K562 (cell line): ENCODE measurements at regions not wholly inside any gene's neighbourhood (a gene's known extent, or its start where the extent isn't known, plus 50 kb on each side); places are given as distances from the start of the nearest gene placed in this dataset.
A peak's percentile ranks its signal among the peaks of the same experiment; 100 is the strongest.

Experiments
- ATAC-seq: fragments of 200-7000 bp; cut with Tn5 transposase; 3 replicates; pipeline ENCODE4 v1.9.1; 2020; ENCODE audit warnings: moderate library complexity
- BruUV-seq: library from RNA; stranded (reverse); fragments of 400-500 nt; replicated peaks from 2 replicates; lab custom pipeline; 2021; lab: Mats Ljungman, UMichigan
- CTCF ChIA-PET: fragments of 300-600 bp; formaldehyde crosslinking; extraction: SDS; loops from one replicate; lab custom pipeline; 2021; ENCODE audit warnings: low intra/inter-chr PET ratio; lab: Yijun Ruan, JAX
- POLR2A ChIA-PET: fragments of 300-600, 350-650 bp; sonication (Branson Sonifier 250); formaldehyde crosslinking; extraction: SDS; loops from one replicate; lab custom pipeline; 2021; ENCODE audit warnings: antibody characterized with exemption, inconsistent platforms; lab: Yijun Ruan, JAX
- DNase-seq, 4 experiments: peaks; one replicate each; pipeline versions ENCODE4 v3.0.0 to v3.0.0-alpha.2; 2011 to 2018; ENCODE audit warnings: low spot score in 3 of 4, mixed read lengths in 3 of 4; ENCODE audit errors: extremely low read depth in 1 of 4
- FAIRE-seq: peaks from 2 replicates; lab custom pipeline; 2011; peaks lifted over from hg19 to GRCh38; lab: Jason Lieb, UNC
- H2AFZ ChIP-seq: 2 replicates; pipeline ENCODE4 v1.6.0; 2011; ENCODE audit warnings: low read depth, low read length, control low read depth, inconsistent platforms
- H3K27ac ChIP-seq: fragments of 200-600 bp; 3 replicates; pipeline ENCODE4 v1.8.0; 2011; ENCODE audit warnings: low read depth, mild to moderate bottlenecking, control low read depth, inconsistent platforms, low read length, moderate library complexity, mixed read lengths; ENCODE audit errors: extremely low read depth
- H3K27me3 ChIP-seq, 2 experiments: fragments of 300-600 bp in 1 of 2; 2 replicates in 1 of 2; 3 replicates in 1 of 2; pipeline versions ENCODE4 v1.6.0 to v1.8.0; 2011; ENCODE audit warnings: inconsistent platforms in 2 of 2, low read length in 2 of 2, mild to moderate bottlenecking in 1 of 2, mixed read lengths in 1 of 2, moderate library complexity in 1 of 2; ENCODE audit not compliant: control insufficient read depth in 2 of 2, insufficient read depth in 2 of 2
- H3K36me3 ChIP-seq: fragments of 300-600 bp; 3 replicates; pipeline ENCODE4 v1.8.0; 2011; ENCODE audit warnings: mild to moderate bottlenecking, low read length, inconsistent platforms; ENCODE audit not compliant: control insufficient read depth, insufficient read depth
- H3K4me1 ChIP-seq, 2 experiments: fragments of 200-600 bp in 1 of 2; replicated peaks in 1 of 2; 2 replicates in 1 of 2; 3 replicates in 1 of 2; pipeline versions ENCODE4 v1.5.1 to v1.8.0; 2011; ENCODE audit warnings: inconsistent platforms in 2 of 2, low read length in 2 of 2, mild to moderate bottlenecking in 1 of 2, mixed read lengths in 1 of 2, moderate library complexity in 1 of 2; ENCODE audit not compliant: control insufficient read depth in 2 of 2, insufficient read depth in 2 of 2
- H3K4me2 ChIP-seq: 2 replicates; pipeline ENCODE4 v1.6.1; 2011; ENCODE audit warnings: low read length, control low read depth, inconsistent platforms, mixed read lengths; ENCODE audit not compliant: insufficient read depth
- H3K4me3 ChIP-seq: fragments of 200-600 bp; sonication (generic), shearing (Covaris generic); 2 replicates; pipeline ENCODE4 v1.5.1; 2016; ENCODE audit warnings: control low read depth, inconsistent platforms
- H3K79me2 ChIP-seq: fragments of 200-600 bp; 3 replicates; pipeline ENCODE4 v1.8.0; 2011; ENCODE audit warnings: low read length, inconsistent platforms; ENCODE audit not compliant: control insufficient read depth, insufficient read depth
- H3K9ac ChIP-seq, 2 experiments: 2 replicates each; pipeline versions ENCODE4 v1.6.0 to v1.6.1; 2011; ENCODE audit warnings: low read depth in 2 of 2, low read length in 2 of 2, control low read depth in 1 of 2, inconsistent platforms in 1 of 2, mild to moderate bottlenecking in 1 of 2, mixed read lengths in 1 of 2; ENCODE audit not compliant: insufficient read depth in 1 of 2
- H3K9me1 ChIP-seq: one replicate; pipeline ENCODE4 v1.6.0; 2011; ENCODE audit warnings: inconsistent platforms, mild to moderate bottlenecking, low read length, moderate library complexity; ENCODE audit not compliant: control insufficient read depth, insufficient read depth
- H3K9me3 ChIP-seq: replicated peaks from 2 replicates; pipeline ENCODE4 v1.5.1; 2011; ENCODE audit warnings: low read depth, low read length, inconsistent platforms; ENCODE audit not compliant: control insufficient read depth, insufficient read depth
- H4K20me1 ChIP-seq: replicated peaks from 2 replicates; pipeline ENCODE4 v1.6.1; 2011; ENCODE audit warnings: low read length, inconsistent platforms, mixed read lengths; ENCODE audit not compliant: control insufficient read depth, insufficient read depth
- CCAR2 ChIP-seq: fragments of 200-400 bp; formaldehyde crosslinking; IDR thresholded peaks from 2 replicates; pipeline ENCODE4 v1.6.1; 2017; ENCODE audit warnings: mild to moderate bottlenecking, low read depth, low read length
- ETS2 ChIP-seq: IDR thresholded peaks from 2 replicates; pipeline ENCODE4 v1.6.1; 2016; ENCODE audit warnings: borderline replicate concordance, missing genetic modification characterization, mild to moderate bottlenecking, moderate library complexity, missing compliant biosample characterization; ENCODE audit not compliant: poor library complexity, severe bottlenecking
- FOS ChIP-seq: IDR thresholded peaks from 3 replicates; pipeline ENCODE4 v1.6.1; 2011; ENCODE audit not compliant: insufficient read length; ENCODE audit errors: extremely low read depth
- HDAC6 ChIP-seq: IDR thresholded peaks from 2 replicates; pipeline ENCODE4 v1.6.1; 2012; ENCODE audit warnings: low read depth, mild to moderate bottlenecking, control low read depth, inconsistent platforms, low read length, moderate library complexity
- HLTF ChIP-seq: fragments of 450-650 bp; IDR thresholded peaks from 2 replicates; pipeline ENCODE4 v1.6.1; 2016
- L3MBTL2 ChIP-seq: fragments of 450-650 bp; IDR thresholded peaks from 2 replicates; pipeline ENCODE4 v1.6.1; 2016; ENCODE audit warnings: mild to moderate bottlenecking, moderate library complexity
- MTA2 ChIP-seq: fragments of 450-650 bp; IDR thresholded peaks from 2 replicates; pipeline ENCODE4 v1.6.1; 2016; ENCODE audit warnings: low read depth
- PCBP2 ChIP-seq: fragments of 200-400 bp; formaldehyde crosslinking; IDR thresholded peaks from 2 replicates; pipeline ENCODE4 v1.6.1; 2018; ENCODE audit warnings: low read length, low read depth, mild to moderate bottlenecking, moderate library complexity; ENCODE audit not compliant: poor library complexity, severe bottlenecking
- PHTF2 ChIP-seq: fragments of 250-450 bp; sonication (Bioruptor Pico); IDR thresholded peaks from 2 replicates; pipeline ENCODE4 v1.5.0; 2021; ENCODE audit warnings: mild to moderate bottlenecking
- RAD51 ChIP-seq: fragments of 450-650 bp; IDR thresholded peaks from 2 replicates; pipeline ENCODE4 v1.7.1; 2016; ENCODE audit warnings: low read depth, mild to moderate bottlenecking, borderline replicate concordance
- TAF9B ChIP-seq: fragments of 450-650 bp; IDR thresholded peaks from 2 replicates; pipeline ENCODE4 v1.6.1; 2018; ENCODE audit warnings: mild to moderate bottlenecking; ENCODE audit not compliant: partially characterized antibody
- ZNF436 ChIP-seq: fragments of 250-450, 450-650 bp; sonication (Bioruptor Pico); formaldehyde crosslinking; IDR thresholded peaks from 2 replicates; pipeline ENCODE4 v1.7.0; 2020; ENCODE audit warnings: mild to moderate bottlenecking
- ZNF589 ChIP-seq: fragments of 200-800 bp; sonication (Bioruptor generic); IDR thresholded peaks from 2 replicates; pipeline ENCODE4 v1.6.1; 2016; ENCODE audit warnings: low read depth, missing genetic modification characterization, missing compliant biosample characterization
- WGBS: fragments of 100-300 bp; shearing (Covaris generic); methylation state at CpG from one replicate; pipeline ENCODE4 v1.1.6; 2016; ENCODE audit warnings: low coverage, mixed read lengths; ENCODE audit not compliant: insufficient coverage; ENCODE audit errors: missing lambda C conversion rate; 5-methylcytosine and 5-hydroxymethylcytosine counted together
- in situ Hi-C: fragments of 300-500 bp; cut with MboI; formaldehyde crosslinking; loops from 4 replicates; pipeline ENCODE4 v1.15.0; 2018; ENCODE audit warnings: inconsistent platforms, mixed read lengths
- intact Hi-C: fragments of 100-400 bp; cut with micrococcal nuclease; formaldehyde crosslinking; loops from 2 replicates; pipeline ENCODE4 v1.14.2; 2022
- TF ChIP-seq, protein P1 (sequence below), 2 experiments: IDR thresholded peaks; 2 replicates each; pipeline ENCODE4 v1.6.1; 2011; ENCODE audit warnings: borderline replicate concordance in 1 of 2, control low read depth in 1 of 2, low read depth in 1 of 2, low read length in 1 of 2, mild to moderate bottlenecking in 1 of 2, mixed read lengths in 1 of 2, moderate library complexity in 1 of 2; ENCODE audit not compliant: insufficient read depth in 1 of 2, insufficient read length in 1 of 2, poor library complexity in 1 of 2, severe bottlenecking in 1 of 2; ENCODE audit errors: extremely low read depth in 1 of 2
- TF ChIP-seq, protein P2 (sequence below): sonication (generic); formaldehyde crosslinking; IDR thresholded peaks from 2 replicates; pipeline ENCODE4 v1.8.0; 2023; ENCODE audit warnings: mild to moderate bottlenecking, missing genetic modification reagents
- TF ChIP-seq, protein P3 (sequence below): sonication (generic); formaldehyde crosslinking; IDR thresholded peaks from 2 replicates; pipeline ENCODE4 v1.9.0; 2022; ENCODE audit warnings: mild to moderate bottlenecking, missing genetic modification reagents

DNA sequence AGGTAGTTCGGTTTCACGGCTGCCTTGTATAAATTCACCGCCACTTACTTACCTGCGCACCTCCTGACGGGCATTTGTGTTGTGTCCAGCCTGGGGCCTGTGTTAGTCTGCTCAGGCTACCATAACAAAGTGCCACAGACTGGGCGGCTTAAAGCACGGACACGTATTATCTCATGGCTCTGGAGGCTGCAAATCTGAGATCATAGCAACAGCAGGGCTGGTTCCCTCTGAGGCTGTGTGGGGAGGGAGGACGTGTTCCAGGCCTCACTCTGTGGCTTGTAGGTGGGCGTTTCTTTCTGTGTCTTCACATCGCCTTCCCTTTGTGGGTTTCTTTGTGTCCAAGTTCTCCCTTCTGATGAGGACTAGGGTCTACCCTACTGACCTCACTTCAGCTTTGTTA is 93.5 kb upstream of the FZD10 start (continued):
- no peak for TF ChIP-seq ETS2 (tag)
- TF ChIP-seq, all 486 proteins: peak for 0

DNA sequence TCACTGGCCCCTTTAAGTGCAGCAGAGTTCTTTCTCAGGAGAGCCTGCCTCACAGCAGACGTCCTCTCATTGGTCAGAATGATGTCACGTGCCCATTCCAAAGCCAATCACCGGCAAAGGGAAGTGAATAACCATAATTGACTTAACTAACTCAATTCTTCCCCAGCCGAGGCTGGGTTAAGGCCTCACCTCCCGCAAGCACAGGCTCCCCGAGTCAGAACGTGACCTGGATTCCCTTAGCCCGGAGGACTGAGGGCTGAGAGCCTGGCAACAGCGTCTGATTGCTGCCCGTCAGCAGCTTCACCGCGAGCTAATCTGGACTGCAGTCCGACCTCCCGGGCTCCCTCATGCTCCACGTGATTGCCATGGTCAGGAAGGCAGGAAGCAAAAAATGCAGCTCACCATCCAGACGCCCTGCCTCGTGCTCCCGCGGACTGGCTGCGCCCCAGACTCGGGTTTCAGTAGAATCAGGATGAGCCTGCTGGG is 92.1 kb upstream of the FZD10 start:
- peak overlapping the region; percentile 17; the same call in 1 of the 2 replicates for H3K4me2 ChIP-seq
- in situ Hi-C loops (loop anchor here (10.0 kb wide), 1 partner anchor 1605 kb away; no protein-coding TSS in a partner anchor), intact Hi-C loops (no loop called here)
- H3K27me3 ChIP-seq, result peaks cover 0 to 11% of the 10 kb centered on the region in 2 experiments; a peak in 2 of 5 replicates
- WGBS, result 0% methylated on average over 20 of the region's 21 CpGs
- ATAC-seq (peak; percentile 76), FAIRE-seq (peak; percentile 58), DNase-seq (peak; percentile 29 to 75 (median 70))
- peak overlapping the region; percentile 51 for H2AFZ ChIP-seq
- H3K4me1 ChIP-seq, result peaks cover 0 to 4% of the 10 kb centered on the region in 2 experiments; a peak in 1 of 5 replicates
- no peaks in the 10 kb centered on the region for H3K79me2 ChIP-seq
- ChIA-PET POLR2A (no interaction called here), CTCF (no interaction called here)
- no peak overlapping the region for H3K4me3 ChIP-seq
- H4K20me1 ChIP-seq, result no peaks in the 10 kb centered on the region; the same call in 1 of the 2 replicates
- BruUV-seq, result no TSS peak
- no peaks in the 10 kb centered on the region for H3K9me1 ChIP-seq
- H3K9me3 ChIP-seq, result no peaks in the 10 kb centered on the region
- H3K9ac ChIP-seq, result no peak overlapping the region
- H3K27ac ChIP-seq, result no peak overlapping the region
- no peaks in the 10 kb centered on the region for H3K36me3 ChIP-seq
- TF ChIP-seq, protein P1, sequence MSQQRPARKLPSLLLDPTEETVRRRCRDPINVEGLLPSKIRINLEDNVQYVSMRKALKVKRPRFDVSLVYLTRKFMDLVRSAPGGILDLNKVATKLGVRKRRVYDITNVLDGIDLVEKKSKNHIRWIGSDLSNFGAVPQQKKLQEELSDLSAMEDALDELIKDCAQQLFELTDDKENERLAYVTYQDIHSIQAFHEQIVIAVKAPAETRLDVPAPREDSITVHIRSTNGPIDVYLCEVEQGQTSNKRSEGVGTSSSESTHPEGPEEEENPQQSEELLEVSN (IDR thresholded peaks at IDR 0.05; ENCODE audit: borderline replicate concordance in 1 of 2, extremely low read depth in 1 of 2, insufficient read depth in 1 of 2, insufficient read length in 1 of 2, low read depth in 1 of 2, low read length in 1 of 2, poor library complexity in 1 of 2, severe bottlenecking in 1 of 2), result peak; percentile 31 to 46
- TF ChIP-seq TAF9B, result no peak
- TF ChIP-seq L3MBTL2, result peak; percentile 95
- TF ChIP-seq RAD51, result peak; percentile 85
- TF ChIP-seq, protein P2, sequence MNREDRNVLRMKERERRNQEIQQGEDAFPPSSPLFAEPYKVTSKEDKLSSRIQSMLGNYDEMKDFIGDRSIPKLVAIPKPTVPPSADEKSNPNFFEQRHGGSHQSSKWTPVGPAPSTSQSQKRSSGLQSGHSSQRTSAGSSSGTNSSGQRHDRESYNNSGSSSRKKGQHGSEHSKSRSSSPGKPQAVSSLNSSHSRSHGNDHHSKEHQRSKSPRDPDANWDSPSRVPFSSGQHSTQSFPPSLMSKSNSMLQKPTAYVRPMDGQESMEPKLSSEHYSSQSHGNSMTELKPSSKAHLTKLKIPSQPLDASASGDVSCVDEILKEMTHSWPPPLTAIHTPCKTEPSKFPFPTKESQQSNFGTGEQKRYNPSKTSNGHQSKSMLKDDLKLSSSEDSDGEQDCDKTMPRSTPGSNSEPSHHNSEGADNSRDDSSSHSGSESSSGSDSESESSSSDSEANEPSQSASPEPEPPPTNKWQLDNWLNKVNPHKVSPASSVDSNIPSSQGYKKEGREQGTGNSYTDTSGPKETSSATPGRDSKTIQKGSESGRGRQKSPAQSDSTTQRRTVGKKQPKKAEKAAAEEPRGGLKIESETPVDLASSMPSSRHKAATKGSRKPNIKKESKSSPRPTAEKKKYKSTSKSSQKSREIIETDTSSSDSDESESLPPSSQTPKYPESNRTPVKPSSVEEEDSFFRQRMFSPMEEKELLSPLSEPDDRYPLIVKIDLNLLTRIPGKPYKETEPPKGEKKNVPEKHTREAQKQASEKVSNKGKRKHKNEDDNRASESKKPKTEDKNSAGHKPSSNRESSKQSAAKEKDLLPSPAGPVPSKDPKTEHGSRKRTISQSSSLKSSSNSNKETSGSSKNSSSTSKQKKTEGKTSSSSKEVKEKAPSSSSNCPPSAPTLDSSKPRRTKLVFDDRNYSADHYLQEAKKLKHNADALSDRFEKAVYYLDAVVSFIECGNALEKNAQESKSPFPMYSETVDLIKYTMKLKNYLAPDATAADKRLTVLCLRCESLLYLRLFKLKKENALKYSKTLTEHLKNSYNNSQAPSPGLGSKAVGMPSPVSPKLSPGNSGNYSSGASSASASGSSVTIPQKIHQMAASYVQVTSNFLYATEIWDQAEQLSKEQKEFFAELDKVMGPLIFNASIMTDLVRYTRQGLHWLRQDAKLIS (CRISPR knock-in tag), result no peak
- no peak for TF ChIP-seq ZNF436 (CRISPR knock-in tag)
- TF ChIP-seq HDAC6, result no peak
- peak; percentile 24 for TF ChIP-seq FOS
- no peak for TF ChIP-seq MTA2
- TF ChIP-seq, protein P3, sequence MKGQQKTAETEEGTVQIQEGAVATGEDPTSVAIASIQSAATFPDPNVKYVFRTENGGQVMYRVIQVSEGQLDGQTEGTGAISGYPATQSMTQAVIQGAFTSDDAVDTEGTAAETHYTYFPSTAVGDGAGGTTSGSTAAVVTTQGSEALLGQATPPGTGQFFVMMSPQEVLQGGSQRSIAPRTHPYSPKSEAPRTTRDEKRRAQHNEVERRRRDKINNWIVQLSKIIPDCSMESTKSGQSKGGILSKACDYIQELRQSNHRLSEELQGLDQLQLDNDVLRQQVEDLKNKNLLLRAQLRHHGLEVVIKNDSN, result peak; percentile 80
- TF ChIP-seq PHTF2, result no peak
- TF ChIP-seq HLTF, result no peak
- TF ChIP-seq CCAR2, result no peak
- TF ChIP-seq ZNF589 (CRISPR knock-in tag), result no peak
- TF ChIP-seq PCBP2, result no peak
